Glutamatergic neuron (in vitro differentiated cells): ENCODE measurements at regions not wholly inside any gene's neighbourhood (a gene's known extent, or its start where the extent isn't known, plus 50 kb on each side); places are given as distances from the start of the nearest gene placed in this dataset.

Source experiments
- DNase-seq: peaks from one replicate; pipeline ENCODE4 v3.0.0; 2022
- H3K27ac Mint-ChIP-seq: one replicate; pipeline ENCODE4 v1.8.0; 2020; ENCODE audit warnings: mild to moderate bottlenecking, mixed read lengths, inconsistent platforms; ENCODE audit not compliant: unreplicated experiment
- H3K27me3 Mint-ChIP-seq: one replicate; pipeline ENCODE4 v1.8.0; 2020; ENCODE audit warnings: mild to moderate bottlenecking, moderate library complexity, mixed read lengths, inconsistent platforms; ENCODE audit not compliant: unreplicated experiment
- H3K36me3 Mint-ChIP-seq: one replicate; pipeline ENCODE4 v1.8.0; 2020; ENCODE audit warnings: mild to moderate bottlenecking, mixed read lengths, inconsistent platforms; ENCODE audit not compliant: unreplicated experiment
- H3K4me1 Mint-ChIP-seq: one replicate; pipeline ENCODE4 v1.8.0; 2020; ENCODE audit warnings: mild to moderate bottlenecking, low read depth, mixed read lengths, inconsistent platforms; ENCODE audit not compliant: unreplicated experiment
- H3K4me3 Mint-ChIP-seq: one replicate; pipeline ENCODE4 v1.8.0; 2020; ENCODE audit warnings: mild to moderate bottlenecking, mixed read lengths, inconsistent platforms; ENCODE audit not compliant: unreplicated experiment
- H3K9me3 Mint-ChIP-seq: one replicate; pipeline ENCODE4 v1.8.0; 2020; ENCODE audit warnings: mild to moderate bottlenecking, moderate library complexity, mixed read lengths, inconsistent platforms; ENCODE audit not compliant: unreplicated experiment
- CTCF ChIP-seq: fragments of 200-600 bp; sonication (generic); IDR thresholded peaks from one replicate; pipeline ENCODE4 v1.5.0; 2021; ENCODE audit not compliant: partially characterized antibody, unreplicated experiment

GRCh38 chr13:85486663-85487062 is 312.6 kb downstream of the SLITRK6 start:
- no peak for TF ChIP-seq CTCF
- H3K9me3 Mint-ChIP-seq = no peaks in the 10 kb centered on the region
- no peaks in the 10 kb centered on the region for H3K4me1 Mint-ChIP-seq
- H3K36me3 Mint-ChIP-seq = no peaks in the 10 kb centered on the region
- no peaks in the 10 kb centered on the region for H3K27me3 Mint-ChIP-seq
- H3K4me3 Mint-ChIP-seq = no peak overlapping the region
- H3K27ac Mint-ChIP-seq = no peak overlapping the region
- no peak for DNase-seq

- H3K36me3 Mint-ChIP-seq = no peaks in the 10 kb centered on the region
- no peak overlapping the region for H3K4me3 Mint-ChIP-seq
- H3K9me3 Mint-ChIP-seq = no peaks in the 10 kb centered on the region
- no peak overlapping the region for H3K27ac Mint-ChIP-seq
- H3K4me1 Mint-ChIP-seq = no peaks in the 10 kb centered on the region
- no peak for DNase-seq
- no peak for TF ChIP-seq CTCF
- no peaks in the 10 kb centered on the region for H3K27me3 Mint-ChIP-seq
Observed at GRCh38 chr13:85473144-85473543, 326.1 kb downstream of the SLITRK6 start.

GRCh38 chr13:85469320-85469719 is 329.9 kb downstream of the SLITRK6 start:
- no peak for TF ChIP-seq CTCF
- H3K36me3 Mint-ChIP-seq = no peaks in the 10 kb centered on the region
- DNase-seq = no peak
- no peak overlapping the region for H3K4me3 Mint-ChIP-seq
- no peaks in the 10 kb centered on the region for H3K27me3 Mint-ChIP-seq
- no peaks in the 10 kb centered on the region for H3K9me3 Mint-ChIP-seq
- H3K27ac Mint-ChIP-seq = no peak overlapping the region
- no peaks in the 10 kb centered on the region for H3K4me1 Mint-ChIP-seq

GRCh38 chr13:85462792-85463425 is 336.3 kb downstream of the SLITRK6 start:
- TF ChIP-seq CTCF = no peak
- Mint-ChIP-seq H3K27me3 (no peaks in the 10 kb centered on the region), H3K4me3 (no peak overlapping the region), H3K27ac (no peak overlapping the region), H3K9me3 (peaks cover 3% of the 10 kb centered on the region), H3K36me3 (peaks cover 8% of the 10 kb centered on the region), H3K4me1 (no peaks in the 10 kb centered on the region)
- DNase-seq = no peak

GRCh38 chr13:85461621-85462020 is 337.6 kb downstream of the SLITRK6 start:
- no peak overlapping the region for H3K27ac Mint-ChIP-seq
- H3K9me3 Mint-ChIP-seq = peaks cover 6% of the 10 kb centered on the region
- no peaks in the 10 kb centered on the region for H3K4me1 Mint-ChIP-seq
- peaks cover 17% of the 10 kb centered on the region for H3K36me3 Mint-ChIP-seq
- DNase-seq = no peak
- H3K27me3 Mint-ChIP-seq = no peaks in the 10 kb centered on the region
- TF ChIP-seq CTCF = no peak
- no peak overlapping the region for H3K4me3 Mint-ChIP-seq
